GM18519 (cell line): ENCODE measurements at regions not wholly inside any gene's neighbourhood (a gene's known extent, or its start where the extent isn't known, plus 50 kb on each side); places are given as distances from the start of the nearest gene placed in this dataset.

ENCODE experiments used
- ATAC-seq: cut with Tn5 transposase; IDR thresholded peaks from one replicate; pipeline ENCODE4 v1.9.1; 2021; ENCODE audit warnings: mild to moderate bottlenecking, moderate library complexity; ENCODE audit not compliant: unreplicated experiment, low FRiP score

GRCh38 chr6:130314271-130314670 lies 51.5 kb upstream of the TMEM200A start:
- ATAC-seq = peak; percentile 61

- no peak for ATAC-seq
Measured at GRCh38 chr6:130313206-130313605, 52.6 kb upstream of the TMEM200A start.

- no peak for ATAC-seq
Measured at GRCh38 chr6:130309028-130309427, 56.8 kb upstream of the TMEM200A start.

- no peak for ATAC-seq
Measured at GRCh38 chr6:130307752-130308361, 58.0 kb upstream of the TMEM200A start.

- ATAC-seq = no peak
Measured at GRCh38 chr6:130306377-130306776, 59.4 kb upstream of the TMEM200A start.

GRCh38 chr6:130303431-130303830 lies 62.4 kb upstream of the TMEM200A start:
- no peak for ATAC-seq

- ATAC-seq = no peak
Measured at GRCh38 chr6:130298258-130298657, 67.6 kb upstream of the TMEM200A start.

- ATAC-seq = no peak
Measured at GRCh38 chr6:130296854-130297253, 69.0 kb upstream of the TMEM200A start.

GRCh38 chr6:130293800-130294199 lies 71.0 kb upstream of the SAMD3 start:
- peak; percentile 54 for ATAC-seq

GRCh38 chr6:130288065-130288464 lies 65.3 kb upstream of the SAMD3 start:
- no peak for ATAC-seq

- ATAC-seq = no peak
Measured at GRCh38 chr6:130282234-130282995, 59.7 kb upstream of the SAMD3 start.

- ATAC-seq = no peak
Measured at GRCh38 chr6:130276507-130276906, 53.8 kb upstream of the SAMD3 start.

GRCh38 chr6:130274007-130274406 lies 51.3 kb upstream of the SAMD3 start:
- ATAC-seq = no peak
